Retinal pigment epithelial cell (primary cell): ENCODE measurements at regions not wholly inside any gene's neighbourhood (a gene's known extent, or its start where the extent isn't known, plus 50 kb on each side); places are given as distances from the start of the nearest gene placed in this dataset.

Source experiments
- DNase-seq: peaks from one replicate; pipeline ENCODE4 v3.0.0-alpha.2; 2010; ENCODE audit warnings: low read depth
- H3K4me3 ChIP-seq: 2 replicates; pipeline ENCODE4 v1.5.1; 2011; ENCODE audit warnings: mild to moderate bottlenecking, low read length, control low read depth, moderate library complexity
- TF ChIP-seq, protein P1 (sequence below): conservative IDR thresholded peaks from 2 replicates; pipeline ENCODE4 v1.5.1; 2011; ENCODE audit warnings: low read depth, low read length, control low read depth, inconsistent platforms

DNA sequence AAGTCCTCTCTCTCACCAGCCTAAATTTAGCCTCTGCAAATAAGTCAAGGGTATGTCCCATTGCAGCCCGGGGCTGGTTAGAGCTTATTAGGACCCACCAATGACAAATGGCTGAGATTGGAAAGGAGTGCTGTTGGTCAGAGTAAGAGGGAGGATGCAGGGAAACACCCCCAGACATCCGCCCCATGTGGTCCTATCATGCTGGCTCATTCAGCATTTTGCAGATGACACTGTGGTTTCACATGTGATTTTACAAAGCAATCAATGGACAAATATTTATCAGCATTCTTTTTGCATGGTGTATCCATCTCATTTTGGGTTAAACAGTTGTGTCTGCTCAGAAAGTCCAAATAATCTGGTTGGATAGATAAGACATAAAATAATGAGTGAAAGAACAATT, 152.2 kb upstream of the EXOC2 start:
- no peak overlapping the region for H3K4me3 ChIP-seq
- DNase-seq = no peak
- TF ChIP-seq, protein P1, sequence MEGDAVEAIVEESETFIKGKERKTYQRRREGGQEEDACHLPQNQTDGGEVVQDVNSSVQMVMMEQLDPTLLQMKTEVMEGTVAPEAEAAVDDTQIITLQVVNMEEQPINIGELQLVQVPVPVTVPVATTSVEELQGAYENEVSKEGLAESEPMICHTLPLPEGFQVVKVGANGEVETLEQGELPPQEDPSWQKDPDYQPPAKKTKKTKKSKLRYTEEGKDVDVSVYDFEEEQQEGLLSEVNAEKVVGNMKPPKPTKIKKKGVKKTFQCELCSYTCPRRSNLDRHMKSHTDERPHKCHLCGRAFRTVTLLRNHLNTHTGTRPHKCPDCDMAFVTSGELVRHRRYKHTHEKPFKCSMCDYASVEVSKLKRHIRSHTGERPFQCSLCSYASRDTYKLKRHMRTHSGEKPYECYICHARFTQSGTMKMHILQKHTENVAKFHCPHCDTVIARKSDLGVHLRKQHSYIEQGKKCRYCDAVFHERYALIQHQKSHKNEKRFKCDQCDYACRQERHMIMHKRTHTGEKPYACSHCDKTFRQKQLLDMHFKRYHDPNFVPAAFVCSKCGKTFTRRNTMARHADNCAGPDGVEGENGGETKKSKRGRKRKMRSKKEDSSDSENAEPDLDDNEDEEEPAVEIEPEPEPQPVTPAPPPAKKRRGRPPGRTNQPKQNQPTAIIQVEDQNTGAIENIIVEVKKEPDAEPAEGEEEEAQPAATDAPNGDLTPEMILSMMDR = no peak

DNA sequence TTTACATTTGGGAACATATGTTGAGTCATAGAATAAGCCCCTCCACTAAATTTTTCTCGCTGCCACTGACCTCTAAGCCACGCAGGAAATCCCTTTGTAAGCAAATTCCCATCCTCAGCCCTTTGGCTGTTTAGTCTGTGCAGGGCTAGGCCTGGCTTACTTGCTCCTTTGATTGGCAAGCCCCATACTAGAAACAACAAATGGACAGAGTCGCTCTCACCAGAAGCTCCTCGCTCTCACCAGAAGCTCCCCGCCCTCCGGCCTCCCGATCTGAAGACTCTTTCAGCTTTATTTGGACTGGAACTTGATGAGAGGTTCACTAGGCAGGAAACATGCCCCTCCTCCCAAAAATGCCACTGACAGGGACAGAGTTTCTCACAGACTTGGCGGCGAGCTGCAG, 149.2 kb upstream of the EXOC2 start:
- no peak for DNase-seq
- no peak overlapping the region for H3K4me3 ChIP-seq
- TF ChIP-seq, protein P1 = no peak

DNA sequence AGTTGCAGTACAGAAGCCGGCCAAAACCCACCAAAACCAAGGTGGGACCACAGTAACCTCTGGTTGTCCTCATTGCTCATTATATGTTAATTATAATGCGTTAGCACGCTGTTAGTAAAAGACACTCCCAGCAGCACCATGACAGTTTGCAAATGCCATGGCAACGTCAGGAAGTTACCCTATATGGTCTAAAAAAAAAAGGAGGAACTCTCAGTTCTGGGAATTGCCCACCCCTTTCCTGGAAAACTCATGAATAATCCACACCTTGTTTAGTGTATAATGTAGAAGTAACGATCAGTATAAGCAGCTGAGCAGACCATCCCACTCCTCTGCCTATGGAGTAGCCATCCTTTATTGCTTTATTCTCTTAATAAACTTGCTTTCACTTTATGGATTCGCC, 148.6 kb upstream of the EXOC2 start:
- no peak for DNase-seq
- TF ChIP-seq, protein P1 = no peak
- H3K4me3 ChIP-seq = no peak overlapping the region

DNA sequence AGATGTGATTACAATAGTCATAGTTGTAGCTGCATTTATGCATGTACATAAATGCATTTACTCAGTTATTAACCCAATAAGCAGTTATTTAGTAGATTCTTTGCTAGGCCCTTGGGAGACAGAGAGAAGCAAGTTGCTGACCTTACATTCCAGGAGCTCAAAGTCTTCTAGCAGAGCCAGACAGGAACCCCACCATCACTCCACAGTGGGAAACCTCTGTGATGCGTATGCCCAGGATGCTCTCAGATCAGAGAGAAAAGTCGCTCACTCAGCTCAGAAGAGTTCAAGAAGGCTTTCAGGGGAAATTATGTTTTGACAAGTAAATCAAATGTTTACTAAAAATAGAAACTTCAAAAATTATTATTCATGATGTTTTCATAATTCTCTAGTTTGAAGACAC, 146.3 kb upstream of the EXOC2 start:
- DNase-seq = no peak
- TF ChIP-seq, protein P1 = no peak
- no peak overlapping the region for H3K4me3 ChIP-seq

DNA sequence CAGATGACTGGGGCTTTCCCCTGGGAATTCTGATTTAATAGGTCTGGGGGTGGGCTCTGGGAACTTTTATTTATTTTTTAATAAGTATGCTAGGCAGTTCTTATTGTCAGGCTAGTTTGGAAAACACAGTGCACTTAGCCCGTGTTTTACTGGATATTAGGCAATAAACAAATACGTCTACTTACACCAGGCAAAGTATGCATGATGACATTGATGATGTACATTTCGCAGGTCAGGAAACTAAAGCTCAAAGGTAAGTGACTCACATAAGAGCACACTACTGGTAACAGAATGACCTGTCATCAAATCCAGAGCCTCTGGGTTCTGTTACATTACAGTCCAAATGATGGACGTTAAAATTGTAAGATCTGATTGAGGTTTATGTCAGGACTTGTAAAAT, 144.4 kb upstream of the EXOC2 start:
- TF ChIP-seq, protein P1 = no peak
- DNase-seq = no peak

DNA sequence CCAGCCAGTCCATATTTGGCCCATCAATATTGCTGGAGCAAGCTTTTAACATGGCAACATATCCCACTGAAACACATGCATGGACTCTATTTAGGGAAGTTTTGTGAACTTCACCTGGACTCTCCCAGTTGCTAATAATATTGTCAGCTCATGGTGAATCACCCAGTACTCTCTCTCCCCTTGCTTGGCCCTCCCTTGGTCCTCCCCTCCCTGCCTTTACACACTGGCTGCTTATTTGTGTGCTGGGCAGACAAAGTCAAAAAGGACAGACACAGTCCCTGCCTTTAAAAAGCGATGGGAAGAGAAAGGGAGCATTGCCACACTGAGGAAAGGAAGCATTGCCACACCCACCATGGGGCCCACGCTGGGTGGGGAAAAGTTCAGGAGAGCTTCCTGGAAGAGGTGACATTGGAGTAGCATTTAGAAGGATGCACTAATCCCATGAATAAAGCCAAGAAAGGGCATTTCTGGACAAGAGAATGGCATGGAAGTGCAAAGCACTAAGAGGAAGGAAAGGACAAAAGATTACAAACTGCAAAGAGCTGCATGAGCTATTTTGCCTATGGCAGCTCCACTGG, 143.4 kb upstream of the EXOC2 start:
- TF ChIP-seq, protein P1 = no peak
- no peak overlapping the region for H3K4me3 ChIP-seq
- DNase-seq = no peak

More for the DNA sequence above, 144.4 kb upstream of the EXOC2 start:
- H3K4me3 ChIP-seq = no peak overlapping the region

DNA sequence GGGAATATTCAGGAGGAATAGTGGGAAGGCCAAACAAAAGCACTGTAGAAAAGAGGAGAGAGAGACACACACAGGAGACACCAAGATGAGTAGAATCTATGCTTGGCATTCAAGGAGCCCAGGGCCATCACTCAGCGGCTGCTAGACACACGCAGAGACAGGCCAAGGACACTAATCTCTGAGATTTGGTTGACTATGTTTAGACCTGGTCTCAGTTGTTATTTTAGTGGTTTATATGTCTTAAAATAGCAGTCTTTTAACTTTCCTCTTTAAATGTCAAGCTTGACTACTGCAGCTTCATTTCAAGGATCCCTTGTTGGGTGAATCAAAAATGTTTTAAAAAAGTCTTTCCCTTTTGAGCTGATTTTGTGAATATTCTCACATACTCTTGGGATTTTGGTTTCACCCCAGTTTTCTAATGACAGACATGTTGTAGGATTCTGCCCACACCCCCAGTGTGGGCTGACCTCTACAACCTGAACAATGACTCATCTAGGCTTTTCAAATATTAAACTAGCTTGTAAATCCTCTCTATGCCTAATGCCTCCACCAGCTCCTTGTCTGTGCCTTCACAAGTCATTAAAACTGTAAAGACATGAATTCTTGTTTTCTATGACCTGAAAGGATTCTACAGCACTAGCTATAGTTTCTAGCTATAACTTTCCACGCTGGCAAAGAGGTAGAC, 142.7 kb upstream of the EXOC2 start:
- TF ChIP-seq, protein P1 = no peak
- no peak overlapping the region for H3K4me3 ChIP-seq
- DNase-seq = peak; percentile 44
